H1 (cell line): ENCODE measurements at regions not wholly inside any gene's neighbourhood (a gene's known extent, or its start where the extent isn't known, plus 50 kb on each side); places are given as distances from the start of the nearest gene placed in this dataset.

Experiments used
- KDM5A ChIP-seq: fragments of 200-600 bp; IDR thresholded peaks from 2 replicates; pipeline ENCODE4 v1.7.1; 2012; ENCODE audit warnings: mild to moderate bottlenecking, low read length, inconsistent platforms, mixed read lengths
- PHF8 ChIP-seq: fragments of 200-600 bp; sonication (generic); conservative IDR thresholded peaks from 2 replicates; pipeline ENCODE4 v1.7.1; 2012; ENCODE audit warnings: low read depth, mild to moderate bottlenecking, inconsistent platforms, low read length, moderate library complexity
- RAD21 ChIP-seq, 2 experiments: IDR thresholded peaks in 1 of 2; conservative IDR thresholded peaks in 1 of 2; 2 replicates each; pipeline ENCODE4 v1.6.1; 2011; ENCODE audit warnings: low read depth in 2 of 2, low read length in 2 of 2, improper control_type of control experiment in 1 of 2, inconsistent platforms in 1 of 2, mild to moderate bottlenecking in 1 of 2, moderate library complexity in 1 of 2
- SUZ12 ChIP-seq: fragments of 200-600 bp; sonication (generic); IDR thresholded peaks from 2 replicates; pipeline ENCODE4 v1.6.1; 2012; ENCODE audit warnings: mild to moderate bottlenecking, inconsistent platforms, low read length, moderate library complexity, mixed read lengths

DNA sequence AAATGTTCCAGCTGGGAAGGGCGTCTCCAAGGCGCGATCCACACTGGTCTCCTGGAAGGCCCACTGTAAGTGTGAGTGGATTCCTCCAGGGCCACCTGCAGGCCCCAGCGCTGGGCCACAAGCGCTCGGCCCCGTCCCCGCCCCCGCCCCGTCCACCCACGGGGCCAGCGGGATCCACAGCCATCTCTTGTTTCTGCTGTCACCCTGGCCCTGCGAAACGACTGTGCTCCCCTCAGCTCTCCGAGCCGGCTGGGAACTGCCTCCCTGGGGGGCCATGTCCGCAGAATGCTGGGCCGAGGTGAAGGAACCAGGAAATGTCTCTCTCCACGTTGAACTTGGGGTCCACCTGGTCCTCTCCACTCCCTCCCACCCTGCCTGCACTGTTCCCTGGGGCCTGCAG lies 1955.2 kb downstream of the TP53TG3F start:
- TF ChIP-seq SUZ12 (no peak), KDM5A (no peak), PHF8 (no peak), RAD21 (IDR thresholded peaks at IDR 0.05 in 1 of 2, conservative IDR thresholded peaks at IDR 0.05 in 1 of 2; ENCODE audit: low read depth in 2 of 2, low read length in 2 of 2) (no peak)
